C4-2B (cell line): ENCODE measurements at regions not wholly inside any gene's neighbourhood (a gene's known extent, or its start where the extent isn't known, plus 50 kb on each side); places are given as distances from the start of the nearest gene placed in this dataset.

Source experiments
- CTCF ChIP-seq: fragments of 450-650 bp; conservative IDR thresholded peaks from 2 replicates; pipeline ENCODE4 v1.5.1; 2017; ENCODE audit warnings: mild to moderate bottlenecking
- ZFX ChIP-seq: fragments of 450-650 bp; IDR thresholded peaks from 2 replicates; pipeline ENCODE4 v1.6.1; 2017

GRCh38 chr9:89718651-89719050 lies 113.8 kb downstream of the GADD45G start:
- TF ChIP-seq CTCF (no peak), ZFX (no peak)
